ENCODE measurements at regions not wholly inside any gene's neighbourhood (a gene's known extent, or its start where the extent isn't known, plus 50 kb on each side); places are given as distances from the start of the nearest gene placed in this dataset.

DNA sequence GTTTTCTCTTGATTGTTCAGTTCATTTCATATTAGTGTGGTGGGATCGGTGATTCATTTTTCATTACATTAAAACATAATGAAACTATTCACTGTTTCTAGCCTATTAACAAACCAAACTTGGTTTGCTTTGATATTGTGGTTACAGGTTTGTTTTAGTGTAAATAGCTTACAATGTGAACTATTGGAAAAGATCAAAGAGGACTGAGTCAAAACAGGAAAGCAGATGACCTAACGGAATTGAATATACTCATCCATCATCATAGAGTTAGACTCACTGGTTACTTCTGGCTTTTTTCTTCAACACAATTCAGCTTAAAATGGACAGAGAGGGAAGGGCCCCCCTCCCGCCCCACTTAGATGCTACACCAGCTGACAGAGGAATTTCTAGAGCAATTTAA lies 616.2 kb upstream of the AADAT start:
- TF ChIP-seq, protein P1, sequence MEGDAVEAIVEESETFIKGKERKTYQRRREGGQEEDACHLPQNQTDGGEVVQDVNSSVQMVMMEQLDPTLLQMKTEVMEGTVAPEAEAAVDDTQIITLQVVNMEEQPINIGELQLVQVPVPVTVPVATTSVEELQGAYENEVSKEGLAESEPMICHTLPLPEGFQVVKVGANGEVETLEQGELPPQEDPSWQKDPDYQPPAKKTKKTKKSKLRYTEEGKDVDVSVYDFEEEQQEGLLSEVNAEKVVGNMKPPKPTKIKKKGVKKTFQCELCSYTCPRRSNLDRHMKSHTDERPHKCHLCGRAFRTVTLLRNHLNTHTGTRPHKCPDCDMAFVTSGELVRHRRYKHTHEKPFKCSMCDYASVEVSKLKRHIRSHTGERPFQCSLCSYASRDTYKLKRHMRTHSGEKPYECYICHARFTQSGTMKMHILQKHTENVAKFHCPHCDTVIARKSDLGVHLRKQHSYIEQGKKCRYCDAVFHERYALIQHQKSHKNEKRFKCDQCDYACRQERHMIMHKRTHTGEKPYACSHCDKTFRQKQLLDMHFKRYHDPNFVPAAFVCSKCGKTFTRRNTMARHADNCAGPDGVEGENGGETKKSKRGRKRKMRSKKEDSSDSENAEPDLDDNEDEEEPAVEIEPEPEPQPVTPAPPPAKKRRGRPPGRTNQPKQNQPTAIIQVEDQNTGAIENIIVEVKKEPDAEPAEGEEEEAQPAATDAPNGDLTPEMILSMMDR (IDR thresholded peaks at IDR 0.05) = no peak
- no peak for TF ChIP-seq POLR2A (IDR thresholded peaks at IDR 0.05)

All from testis (tissue), 2 donors.